Inflammatory macrophage treated with lipopolysaccharide for 1 hour (primary cell): ENCODE measurements at regions not wholly inside any gene's neighbourhood (a gene's known extent, or its start where the extent isn't known, plus 50 kb on each side); places are given as distances from the start of the nearest gene placed in this dataset.
"Not testable (repeated sequence)": the region's sequence is repeated elsewhere in the genome, so short reads cannot be mapped to it uniquely, and the experiment has no call there.

Experiments used
- DNase-seq, 2 donors: peaks; one replicate each; pipeline ENCODE4 v3.0.0-alpha.2; 2020 to 2022

DNA sequence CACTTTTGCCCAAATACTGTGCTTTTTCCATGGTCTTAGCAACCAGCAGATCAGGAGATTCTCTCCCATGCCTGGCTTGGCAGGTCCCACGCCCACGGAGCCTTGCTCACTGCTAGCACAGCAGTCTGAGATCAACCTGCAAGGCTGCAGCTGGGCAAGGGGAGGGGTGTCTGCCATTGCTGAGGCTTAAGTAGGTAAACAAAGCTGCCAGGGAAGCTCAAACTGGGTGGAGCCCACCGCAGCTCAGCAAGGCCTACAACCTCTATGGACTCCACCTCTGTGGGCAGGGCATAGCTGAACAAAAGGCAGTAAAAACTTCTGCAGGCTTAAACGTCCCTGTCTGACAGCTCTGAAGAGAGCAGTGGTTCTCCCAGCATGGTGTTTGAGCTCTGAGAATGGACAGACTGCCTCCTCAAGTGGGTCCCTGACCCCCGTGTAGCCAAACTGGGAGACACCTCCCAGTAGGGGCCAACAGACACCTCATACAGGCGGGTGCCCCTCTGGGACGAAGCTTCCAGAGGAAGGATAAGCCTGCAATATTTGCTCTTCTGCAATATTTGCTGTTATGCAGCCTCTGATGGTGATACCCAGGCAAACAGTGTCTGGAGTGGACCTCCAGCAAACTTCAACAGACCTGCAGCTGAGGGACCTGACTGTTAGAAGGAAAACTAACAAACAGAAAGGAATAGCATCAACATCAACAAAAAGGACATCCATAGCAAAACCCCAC, 132.8 kb upstream of the STARD13 start:
- not testable (repeated sequence) for DNase-seq

GRCh38 chr13:33420117-33420516, 134.6 kb upstream of the STARD13 start:
- DNase-seq: not testable (repeated sequence)

GRCh38 chr13:33426131-33426530, 140.6 kb upstream of the STARD13 start:
- no peak for DNase-seq

- DNase-seq: no peak
Measured at GRCh38 chr13:33433316-33433715, 147.8 kb upstream of the STARD13 start.

GRCh38 chr13:33434676-33435075, 149.1 kb upstream of the STARD13 start:
- no peak for DNase-seq

DNA sequence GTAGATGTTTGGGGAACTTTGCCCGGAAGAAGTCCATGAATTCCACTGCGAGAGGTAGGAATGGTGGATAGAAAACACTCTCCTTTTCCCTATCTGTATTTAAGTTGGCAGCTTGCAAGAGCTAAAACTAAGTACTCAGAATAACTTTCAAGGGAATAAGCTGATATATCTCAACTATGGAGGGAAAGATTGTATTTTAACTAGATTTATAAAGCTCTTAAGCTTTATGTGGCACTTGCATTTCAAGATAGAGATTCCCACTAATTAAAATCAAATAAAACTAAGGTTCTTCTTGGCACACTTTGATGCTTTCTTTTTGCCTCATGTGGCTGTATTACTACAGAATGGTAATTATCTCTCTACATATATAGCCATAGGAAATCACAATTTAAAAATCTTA, 149.7 kb upstream of the STARD13 start:
- DNase-seq: no peak

- no peak for DNase-seq
Measured at GRCh38 chr13:33438918-33439317, 153.4 kb upstream of the STARD13 start.

- DNase-seq: no peak
Measured at GRCh38 chr13:33441015-33441414, 155.5 kb upstream of the STARD13 start.

- DNase-seq: no peak
Measured at GRCh38 chr13:33445024-33445423, 159.5 kb upstream of the STARD13 start.

DNA sequence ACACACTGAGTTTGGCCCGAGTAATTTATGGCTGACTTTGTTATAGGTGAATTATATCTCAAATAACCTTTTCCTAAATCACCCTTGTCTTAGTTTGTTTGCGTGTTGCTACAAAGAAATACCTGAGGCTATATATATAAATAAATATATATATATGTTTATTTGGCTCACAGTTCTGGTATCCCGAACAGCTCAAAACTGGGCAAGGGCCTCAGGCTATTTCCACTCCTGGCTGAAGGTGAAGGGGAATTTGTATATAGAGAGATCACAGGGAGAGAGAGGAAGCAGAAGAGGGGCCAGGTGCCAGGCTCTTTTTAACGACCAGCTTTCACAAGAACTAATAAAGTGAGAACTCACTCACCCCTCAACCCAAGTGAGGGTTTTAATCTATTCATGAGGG, 159.9 kb upstream of the STARD13 start:
- no peak for DNase-seq

- no peak for DNase-seq
Measured at GRCh38 chr13:33446821-33447725, 161.5 kb upstream of the STARD13 start.

DNA sequence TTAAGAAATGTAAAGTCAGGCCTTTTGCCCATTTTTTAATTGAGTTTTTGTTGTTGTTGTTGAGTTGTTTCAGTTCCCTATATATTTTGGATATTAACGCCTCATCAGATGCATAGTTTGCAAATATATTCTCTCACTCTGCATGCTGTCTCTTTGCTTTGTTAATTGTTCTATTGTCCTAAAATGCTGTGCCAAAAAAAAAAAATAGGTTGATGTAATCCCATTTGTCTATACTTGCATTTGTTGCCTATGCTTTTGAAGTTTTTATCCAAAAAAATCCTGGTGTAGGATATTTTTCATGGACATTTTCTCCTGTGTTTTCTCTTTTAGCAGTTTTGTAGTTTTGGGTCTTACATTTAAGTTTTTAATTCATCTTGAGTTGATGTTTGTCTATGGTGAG, 163.3 kb upstream of the STARD13 start:
- DNase-seq: no peak

DNA sequence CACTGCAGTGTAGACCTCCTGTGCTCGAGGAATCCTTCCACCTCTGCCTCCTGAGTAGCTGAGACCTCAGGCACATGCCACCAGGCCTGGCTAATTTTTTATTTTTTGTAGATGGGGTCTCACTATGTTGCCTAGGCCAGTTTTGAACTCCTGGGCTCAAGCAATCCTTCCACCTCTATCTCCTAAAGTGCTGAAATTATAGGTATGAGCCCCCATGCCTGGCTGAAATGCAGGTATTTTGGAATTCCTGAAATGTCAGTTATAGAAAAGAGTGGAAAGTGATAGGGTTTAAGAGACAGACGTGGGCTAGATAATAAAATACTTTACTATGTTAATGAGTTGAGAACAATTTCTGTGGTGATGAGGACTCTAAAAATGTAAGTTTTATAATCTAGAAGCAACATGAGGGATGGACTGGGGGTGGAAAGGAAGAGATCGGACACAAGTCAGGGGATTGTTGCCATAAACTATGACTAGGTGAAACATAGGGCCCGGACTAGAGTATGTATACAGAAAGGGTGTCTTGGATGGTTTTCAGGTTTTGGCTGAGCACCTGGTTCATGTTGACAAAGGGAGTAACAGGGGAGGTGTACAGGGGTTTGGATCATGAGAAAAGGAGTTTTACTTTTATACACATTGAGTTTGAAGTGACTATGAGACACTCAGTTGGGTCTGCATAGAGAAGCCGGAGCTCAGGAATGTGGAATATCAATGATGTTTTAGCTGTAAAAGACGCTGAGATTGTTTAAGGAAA, 165.6 kb upstream of the STARD13 start:
- DNase-seq: no peak

GRCh38 chr13:33452873-33453517, 167.4 kb upstream of the STARD13 start:
- DNase-seq: no peak

GRCh38 chr13:33453936-33454335, 168.4 kb upstream of the STARD13 start:
- DNase-seq: no peak

- DNase-seq: no peak
Measured at GRCh38 chr13:33454844-33455705, 169.5 kb upstream of the STARD13 start.

GRCh38 chr13:33459702-33460101, 174.1 kb upstream of the STARD13 start:
- DNase-seq: no peak

- no peak for DNase-seq
Measured at GRCh38 chr13:33462109-33462508, 176.6 kb upstream of the STARD13 start.

GRCh38 chr13:33464345-33464744, 178.8 kb upstream of the STARD13 start:
- no peak for DNase-seq

DNA sequence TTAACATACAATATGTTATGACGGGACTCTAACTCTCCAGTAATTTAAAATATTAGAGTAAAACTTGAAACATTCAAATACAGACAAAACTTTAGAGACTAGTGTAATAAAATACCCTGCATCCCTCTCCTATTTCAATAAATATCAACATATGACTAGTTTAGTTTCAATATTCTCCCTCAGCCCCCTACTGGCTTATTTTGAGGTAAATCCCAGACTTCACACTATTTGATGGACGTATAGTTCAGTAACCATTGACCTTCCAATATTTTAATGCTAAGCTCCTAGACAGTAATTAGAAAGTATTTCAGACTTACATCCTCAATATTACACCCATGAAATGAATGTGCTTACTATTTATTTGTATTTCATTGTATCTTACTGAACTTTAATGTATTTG, 180.7 kb upstream of the STARD13 start:
- DNase-seq: no peak

GRCh38 chr13:33467556-33467955, 182.0 kb upstream of the STARD13 start:
- DNase-seq: no peak

GRCh38 chr13:33471204-33471603, 185.6 kb upstream of the STARD13 start:
- DNase-seq: no peak
